IPS DF 6.9 (cell line): ENCODE measurements at regions not wholly inside any gene's neighbourhood (a gene's known extent, or its start where the extent isn't known, plus 50 kb on each side); places are given as distances from the start of the nearest gene placed in this dataset.
"Not testable (repeated sequence)": the region's sequence is repeated elsewhere in the genome, so short reads cannot be mapped to it uniquely, and the experiment has no call there.

Experiments used
- DNase-seq: peaks from one replicate; pipeline ENCODE4 v3.0.0-alpha.2; 2013; ENCODE audit warnings: low read depth, low spot score
- H3K27ac ChIP-seq: one replicate; pipeline ENCODE4 v1.5.1; 2013; ENCODE audit warnings: low read length, control low read depth
- H3K27me3 ChIP-seq: 2 replicates; pipeline ENCODE4 v1.6.1; 2013; ENCODE audit warnings: mild to moderate bottlenecking, low read length; ENCODE audit not compliant: control insufficient read depth, insufficient read depth
- H3K36me3 ChIP-seq: 2 replicates; pipeline ENCODE4 v1.6.1; 2013; ENCODE audit warnings: low read length; ENCODE audit not compliant: control insufficient read depth, insufficient read depth
- H3K4me1 ChIP-seq: 2 replicates; pipeline ENCODE4 v1.6.1; 2013; ENCODE audit warnings: low read length; ENCODE audit not compliant: control insufficient read depth, insufficient read depth
- H3K4me3 ChIP-seq: 2 replicates; pipeline ENCODE4 v1.5.1; 2013; ENCODE audit warnings: mild to moderate bottlenecking, low read length
- H3K9me3 ChIP-seq: 2 replicates; pipeline ENCODE4 v1.6.1; 2013; ENCODE audit warnings: low read length, inconsistent platforms; ENCODE audit not compliant: control insufficient read depth, insufficient read depth
- WGBS: extraction: QIAGEN DNeasy Blood & Tissue Kit; methylation state at CpG from one replicate; pipeline ENCODE4 v1.1.7; 2013; ENCODE audit warnings: mixed read lengths, missing lambda C conversion rate; ENCODE audit not compliant: insufficient read length, insufficient coverage; 5-methylcytosine and 5-hydroxymethylcytosine counted together

- H3K27ac ChIP-seq = no peak overlapping the region
- no peaks in the 10 kb centered on the region for H3K4me1 ChIP-seq
- H3K9me3 ChIP-seq = no peaks in the 10 kb centered on the region
- no peak for DNase-seq
- no peaks in the 10 kb centered on the region for H3K36me3 ChIP-seq
- H3K27me3 ChIP-seq = no peaks in the 10 kb centered on the region
- H3K4me3 ChIP-seq = no peak overlapping the region
These were observed 220.4 kb downstream of the TMEM26 start for GRCh38 chr10:61232780-61233179.

- Histone ChIP-seq H3K4me3 (no peak overlapping the region), H3K27ac (no peak overlapping the region), H3K9me3 (no peaks in the 10 kb centered on the region), H3K36me3 (no peaks in the 10 kb centered on the region), H3K4me1 (no peaks in the 10 kb centered on the region), H3K27me3 (no peaks in the 10 kb centered on the region)
- DNase-seq = no peak
These were observed 227.2 kb downstream of the TMEM26 start for GRCh38 chr10:61225939-61226338.

GRCh38 chr10:61223576-61223975, 229.6 kb downstream of the TMEM26 start:
- no peak overlapping the region for H3K27ac ChIP-seq
- H3K9me3 ChIP-seq = no peaks in the 10 kb centered on the region
- no peaks in the 10 kb centered on the region for H3K27me3 ChIP-seq
- no peak for DNase-seq
- H3K4me1 ChIP-seq = no peaks in the 10 kb centered on the region
- H3K4me3 ChIP-seq = no peak overlapping the region
- no peaks in the 10 kb centered on the region for H3K36me3 ChIP-seq

GRCh38 chr10:61219696-61220095, 233.5 kb downstream of the TMEM26 start:
- Histone ChIP-seq H3K27me3 (no peaks in the 10 kb centered on the region), H3K27ac (no peak overlapping the region), H3K4me1 (no peaks in the 10 kb centered on the region), H3K4me3 (no peak overlapping the region), H3K36me3 (no peaks in the 10 kb centered on the region), H3K9me3 (no peaks in the 10 kb centered on the region)
- DNase-seq = no peak
- no CpG with 5 or more reads among the region's 1 CpG for WGBS

GRCh38 chr10:61217851-61218565, 235.2 kb downstream of the TMEM26 start:
- no peak for DNase-seq
- H3K9me3 ChIP-seq = no peaks in the 10 kb centered on the region
- H3K4me3 ChIP-seq = no peak overlapping the region
- no peaks in the 10 kb centered on the region for H3K27me3 ChIP-seq
- H3K27ac ChIP-seq = no peak overlapping the region
- no peaks in the 10 kb centered on the region for H3K4me1 ChIP-seq
- no peaks in the 10 kb centered on the region for H3K36me3 ChIP-seq
- no CpG with 5 or more reads among the region's 3 CpGs for WGBS

DNA sequence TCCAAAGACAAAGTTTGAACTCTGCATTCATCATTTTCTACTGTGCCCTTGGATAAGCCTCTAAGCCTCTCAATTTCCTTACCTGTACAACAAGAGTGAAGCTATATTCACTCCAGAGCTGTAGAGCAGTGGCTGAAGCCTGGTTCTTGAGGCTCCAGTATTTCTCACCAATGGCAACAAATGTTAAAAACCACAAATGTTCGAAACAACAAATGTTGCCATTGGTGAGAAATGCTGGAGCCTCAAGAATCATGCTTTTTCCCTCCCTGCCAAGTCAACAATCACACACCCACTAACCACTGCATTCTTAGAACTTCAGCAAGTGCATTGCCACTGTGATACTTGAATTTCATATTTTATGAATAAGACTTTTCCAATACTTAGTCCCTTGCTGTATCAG, 237.9 kb downstream of the TMEM26 start:
- Histone ChIP-seq H3K9me3 (no peaks in the 10 kb centered on the region), H3K4me3 (no peak overlapping the region), H3K36me3 (no peaks in the 10 kb centered on the region), H3K4me1 (no peaks in the 10 kb centered on the region), H3K27me3 (no peaks in the 10 kb centered on the region), H3K27ac (no peak overlapping the region)
- no peak for DNase-seq
- WGBS = no CpG with 5 or more reads among the region's 1 CpG

- no peaks in the 10 kb centered on the region for H3K4me1 ChIP-seq
- H3K4me3 ChIP-seq = no peak overlapping the region
- H3K36me3 ChIP-seq = no peaks in the 10 kb centered on the region
- H3K27ac ChIP-seq = no peak overlapping the region
- no peaks in the 10 kb centered on the region for H3K9me3 ChIP-seq
- WGBS = no CpG with 5 or more reads among the region's 2 CpGs
- no peak for DNase-seq
- H3K27me3 ChIP-seq = no peaks in the 10 kb centered on the region
These were observed 241.7 kb downstream of the TMEM26 start for GRCh38 chr10:61211468-61211867.

DNA sequence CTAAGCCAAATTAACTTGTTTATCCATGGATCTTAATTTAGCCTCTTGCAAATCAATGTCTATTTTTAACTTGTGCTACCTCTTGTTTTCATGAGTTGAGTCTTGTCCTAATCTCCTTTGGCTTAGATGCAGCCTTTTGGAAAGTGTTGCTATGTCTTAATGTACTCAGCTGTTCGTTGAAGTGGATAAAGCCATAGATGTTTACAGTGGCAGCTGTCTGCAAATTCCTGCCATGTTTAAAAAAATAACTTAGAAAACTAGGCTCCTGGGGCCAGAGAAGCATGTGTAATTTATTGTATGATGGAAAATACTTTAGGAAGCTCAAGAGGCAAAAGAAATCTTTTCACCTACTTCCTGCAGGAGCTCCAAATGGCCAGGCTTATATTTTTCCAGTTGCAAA, 253.1 kb upstream of the RHOBTB1 start:
- no peaks in the 10 kb centered on the region for H3K9me3 ChIP-seq
- H3K27ac ChIP-seq = no peak overlapping the region
- no peaks in the 10 kb centered on the region for H3K36me3 ChIP-seq
- no peaks in the 10 kb centered on the region for H3K27me3 ChIP-seq
- no CpG with 5 or more reads among the region's 1 CpG for WGBS
- no peak for DNase-seq
- no peaks in the 10 kb centered on the region for H3K4me1 ChIP-seq
- no peak overlapping the region for H3K4me3 ChIP-seq

- Histone ChIP-seq H3K4me1 (no peaks in the 10 kb centered on the region), H3K4me3 (no peak overlapping the region), H3K27ac (no peak overlapping the region), H3K9me3 (no peaks in the 10 kb centered on the region), H3K36me3 (no peaks in the 10 kb centered on the region), H3K27me3 (no peaks in the 10 kb centered on the region)
- no peak for DNase-seq
These were observed 251.2 kb upstream of the RHOBTB1 start for GRCh38 chr10:61195211-61195610.

GRCh38 chr10:61192589-61192988, 248.6 kb upstream of the RHOBTB1 start:
- not testable (repeated sequence) for H3K36me3 ChIP-seq, H3K9me3 ChIP-seq, DNase-seq, H3K27me3 ChIP-seq, H3K27ac ChIP-seq, H3K4me3 ChIP-seq, H3K4me1 ChIP-seq
- WGBS = no CpG with 5 or more reads among the region's 2 CpGs

DNA sequence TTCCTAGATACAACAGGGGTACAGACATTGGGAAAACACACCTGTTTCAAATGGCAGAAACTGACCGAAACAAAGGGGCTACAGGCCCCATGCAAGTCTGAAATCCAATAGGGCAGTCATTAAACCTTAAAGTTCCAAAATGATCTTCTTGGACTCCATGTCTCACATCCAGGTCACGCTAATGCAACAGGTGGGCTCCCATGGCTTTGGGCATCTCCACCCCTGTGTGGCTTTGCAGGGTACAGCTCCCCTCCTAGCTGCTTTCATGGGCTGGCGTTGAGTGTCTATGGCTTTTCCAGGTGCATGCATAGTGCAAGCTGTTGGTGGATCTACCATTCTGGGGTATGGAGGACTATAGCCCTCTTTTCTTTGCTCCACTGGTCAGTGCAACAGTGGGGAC, 248.1 kb upstream of the RHOBTB1 start:
- Histone ChIP-seq H3K36me3 (no peaks in the 10 kb centered on the region), H3K4me3 (no peak overlapping the region), H3K4me1 (no peaks in the 10 kb centered on the region), H3K9me3 (no peaks in the 10 kb centered on the region), H3K27me3 (no peaks in the 10 kb centered on the region), H3K27ac (no peak overlapping the region)
- no peak for DNase-seq
- WGBS = no CpG with 5 or more reads among the region's 3 CpGs
